Retina (tissue), 1 donor: ENCODE measurements at regions not wholly inside any gene's neighbourhood (a gene's known extent, or its start where the extent isn't known, plus 50 kb on each side); places are given as distances from the start of the nearest gene placed in this dataset.

Experiments used
- DNase-seq: peaks from one replicate; pipeline ENCODE4 v3.0.0-alpha.2; 2016

DNA sequence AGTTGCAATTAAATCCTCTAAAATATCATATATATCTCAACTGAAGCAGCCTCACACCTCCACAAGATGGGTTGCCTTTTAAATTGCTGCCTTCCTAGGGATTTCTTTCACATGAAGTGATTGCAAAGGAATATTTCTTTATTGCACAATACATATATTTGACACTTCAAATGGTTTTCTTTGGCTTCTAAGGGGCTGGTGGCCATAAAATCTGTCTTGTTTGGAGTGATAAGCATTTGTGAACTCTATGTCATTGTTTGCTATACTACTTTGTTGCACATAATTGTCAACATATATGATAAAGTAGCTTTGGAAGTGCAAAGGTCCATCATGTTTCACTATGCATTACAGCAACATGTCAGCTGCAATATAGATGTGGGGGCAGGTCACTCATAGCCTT is 2380.9 kb downstream of the PCDH9 start:
- DNase-seq: no peak

DNA sequence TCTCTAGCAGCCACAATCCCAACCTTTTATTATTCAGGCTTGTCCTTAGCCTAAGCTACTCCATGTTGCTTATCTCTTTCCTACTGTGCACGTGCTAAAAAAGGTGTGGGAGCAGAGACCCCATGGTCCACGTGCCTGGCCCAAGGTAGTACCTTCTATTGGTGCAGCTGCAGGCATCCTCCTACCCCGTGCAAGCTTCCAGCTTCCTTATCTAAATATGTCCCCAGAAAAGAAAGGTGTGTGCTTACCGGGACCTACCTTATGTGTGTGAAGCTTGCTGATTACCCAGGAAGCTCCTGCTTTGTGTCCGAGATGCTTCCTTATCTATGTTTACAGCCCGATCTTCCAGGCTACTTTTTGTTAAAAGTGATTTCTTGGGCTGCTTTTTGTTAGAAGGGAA is 2382.4 kb downstream of the PCDH9 start:
- no peak for DNase-seq

DNA sequence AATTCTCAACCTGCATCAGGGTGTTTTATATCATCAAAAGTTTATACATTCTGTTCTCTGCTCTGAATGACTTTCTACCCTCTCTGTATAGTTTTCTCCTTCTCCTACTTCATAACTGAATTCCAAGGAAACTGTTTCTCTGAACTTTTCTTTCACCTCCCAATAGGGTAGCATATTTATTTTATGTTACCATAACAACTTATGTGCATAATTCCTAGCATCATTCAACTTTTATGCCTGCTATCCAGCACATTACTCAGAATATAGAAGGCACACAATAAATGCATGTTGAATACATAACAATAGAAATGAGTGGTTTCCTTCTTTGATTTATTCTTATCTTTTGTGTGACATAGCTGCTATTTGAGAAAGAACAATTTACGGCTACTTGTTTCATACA is 2385.0 kb downstream of the PCDH9 start:
- DNase-seq: no peak

DNA sequence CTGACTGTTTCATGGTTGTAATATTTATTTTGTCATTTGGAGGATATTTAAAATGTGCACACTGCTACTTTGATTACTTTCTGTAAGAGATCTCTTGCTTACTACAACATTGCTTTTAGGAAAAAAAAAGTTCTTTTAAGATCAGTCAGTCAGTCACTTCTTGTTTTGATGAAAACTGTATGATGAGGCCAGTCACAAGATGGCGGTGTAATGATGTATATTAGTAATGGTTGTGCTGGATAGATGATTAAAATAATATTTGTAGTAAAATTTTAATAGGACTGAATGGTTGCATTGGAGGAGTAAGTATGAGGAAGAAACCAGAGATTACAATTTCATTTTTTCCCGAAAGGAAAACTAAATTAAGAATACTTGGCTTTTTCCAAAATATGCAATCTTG is 2411.1 kb downstream of the PCDH9 start:
- no peak for DNase-seq

DNA sequence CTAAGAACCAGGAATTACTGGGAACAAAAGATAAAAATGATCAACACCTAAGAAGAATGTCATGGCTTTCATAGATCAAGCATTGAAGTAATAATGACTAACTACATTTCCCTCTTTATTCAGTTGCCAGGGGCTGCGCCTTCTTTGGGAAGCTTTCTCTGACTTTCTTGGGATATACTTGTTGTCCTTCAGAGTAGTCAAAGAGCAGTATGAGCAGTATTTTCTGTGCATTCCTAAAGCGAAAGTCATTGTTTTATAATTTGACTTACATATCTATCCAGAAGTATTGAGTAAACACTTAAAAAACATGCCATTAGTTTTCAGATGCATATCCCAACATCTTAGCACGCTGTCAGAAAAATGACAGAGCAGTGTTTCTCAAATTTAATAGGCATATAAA is 2412.4 kb downstream of the PCDH9 start:
- DNase-seq: no peak

DNA sequence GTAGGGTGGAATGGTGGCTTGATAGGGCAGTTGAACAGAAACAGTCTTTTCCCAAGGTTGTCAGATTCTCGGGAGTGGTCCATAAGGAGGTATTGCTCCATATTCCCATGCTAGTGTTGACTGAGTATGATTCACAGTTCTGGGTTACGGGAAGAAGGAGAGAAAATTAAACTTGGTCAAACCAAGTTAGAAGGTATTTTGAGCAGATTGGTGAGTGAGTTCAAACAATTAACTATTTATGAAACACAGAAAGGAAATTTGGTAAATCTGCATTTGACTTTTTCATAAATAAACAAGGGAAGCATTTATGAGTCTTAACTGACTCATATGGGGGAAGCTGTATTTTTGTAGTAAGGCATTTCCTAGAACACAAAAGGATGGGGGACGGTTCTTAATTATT is 2419.4 kb downstream of the PCDH9 start:
- DNase-seq: no peak

DNA sequence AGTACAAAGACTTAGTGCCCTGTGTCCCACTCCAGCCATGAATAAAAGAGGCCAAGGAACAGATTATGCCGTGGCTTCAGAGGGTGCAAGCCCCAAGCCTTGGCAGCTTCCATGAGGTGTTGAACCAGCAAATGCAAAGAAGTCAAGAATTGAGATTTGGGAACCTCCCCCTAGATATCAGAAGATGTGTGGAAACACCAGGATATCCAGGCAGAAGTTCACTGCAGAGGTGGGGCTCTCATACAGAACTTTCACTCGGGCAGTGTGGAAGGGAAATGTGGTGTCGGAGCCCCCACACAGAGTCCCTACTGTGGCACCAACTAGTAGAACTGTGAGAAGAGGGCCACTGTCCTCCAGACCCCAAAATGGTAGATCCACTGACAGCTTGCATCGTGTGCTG is 2421.4 kb downstream of the PCDH9 start:
- DNase-seq: no peak

DNA sequence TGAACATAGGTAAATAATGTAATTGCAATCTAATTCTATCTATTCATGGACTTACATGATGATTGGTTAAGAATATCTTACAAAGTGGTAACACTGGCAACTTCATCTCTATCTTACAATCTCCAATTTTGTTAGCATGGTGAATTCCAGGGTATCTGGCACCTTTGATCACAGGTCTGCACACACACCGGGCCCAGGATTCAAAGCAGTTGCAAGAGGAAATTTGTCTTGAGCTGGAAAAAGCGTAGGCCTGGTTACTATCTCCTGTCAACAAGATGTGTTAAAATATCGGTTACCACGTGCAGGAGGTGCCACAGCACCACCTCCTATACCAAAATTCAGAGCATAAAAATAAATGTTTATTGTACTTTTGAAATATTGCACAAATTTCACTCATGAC is 2428.4 kb downstream of the PCDH9 start:
- DNase-seq: no peak

DNA sequence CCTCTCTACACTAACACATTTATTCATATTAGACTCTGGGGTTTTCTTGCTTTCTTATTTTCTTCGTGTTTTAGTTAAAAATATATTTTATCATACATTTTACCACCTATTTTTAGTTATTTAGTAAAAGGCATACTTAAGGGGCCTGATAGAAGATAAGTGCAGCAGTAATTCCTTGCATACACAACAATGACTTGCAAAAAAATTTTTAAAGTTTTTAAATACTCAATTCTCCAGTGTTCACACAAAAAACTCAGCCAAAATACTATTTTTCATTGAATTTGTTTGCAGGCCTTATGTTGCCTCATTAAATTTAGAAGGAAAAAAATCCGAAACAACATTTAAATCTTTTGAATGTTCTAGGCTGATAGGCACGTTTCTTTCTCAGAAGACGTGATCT is 2431.7 kb downstream of the PCDH9 start:
- DNase-seq: no peak

DNA sequence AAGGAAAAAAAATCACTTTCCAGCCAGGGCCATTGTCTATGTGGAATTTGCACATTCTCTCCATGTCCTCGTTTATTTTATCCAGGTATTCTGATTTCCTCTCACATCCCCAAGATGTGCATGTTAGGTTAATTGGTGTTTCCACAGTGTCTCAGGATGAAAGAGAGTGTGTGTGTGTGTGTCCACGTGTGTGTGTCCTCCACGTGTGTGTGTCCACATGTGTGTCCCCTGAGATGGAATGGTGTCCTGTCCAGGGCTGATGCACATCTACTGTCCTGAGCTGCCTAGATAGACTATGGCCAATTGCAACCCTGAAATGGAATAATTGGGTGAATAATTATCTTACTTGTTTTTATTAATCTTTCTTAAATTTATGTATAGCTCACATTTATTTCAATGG is 2436.5 kb downstream of the PCDH9 start:
- DNase-seq: no peak

DNA sequence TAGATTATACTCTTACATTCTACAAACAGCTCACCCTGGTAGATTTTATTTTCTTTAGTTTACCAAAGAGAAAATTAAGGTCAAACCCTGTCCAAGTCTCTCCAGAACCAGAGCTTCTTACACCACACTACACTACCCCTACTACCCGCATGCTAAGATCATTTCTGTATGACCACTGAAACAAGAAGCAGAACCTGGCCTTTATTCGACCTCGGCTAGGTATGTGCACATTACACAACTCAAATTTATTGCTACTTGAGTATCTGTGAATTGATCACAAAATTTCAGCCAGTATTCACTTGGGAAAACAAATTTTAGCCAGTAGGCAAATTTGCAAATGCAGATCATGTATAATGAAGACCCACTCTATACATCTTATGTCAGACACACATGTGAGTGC is 2437.0 kb downstream of the PCDH9 start:
- no peak for DNase-seq

DNA sequence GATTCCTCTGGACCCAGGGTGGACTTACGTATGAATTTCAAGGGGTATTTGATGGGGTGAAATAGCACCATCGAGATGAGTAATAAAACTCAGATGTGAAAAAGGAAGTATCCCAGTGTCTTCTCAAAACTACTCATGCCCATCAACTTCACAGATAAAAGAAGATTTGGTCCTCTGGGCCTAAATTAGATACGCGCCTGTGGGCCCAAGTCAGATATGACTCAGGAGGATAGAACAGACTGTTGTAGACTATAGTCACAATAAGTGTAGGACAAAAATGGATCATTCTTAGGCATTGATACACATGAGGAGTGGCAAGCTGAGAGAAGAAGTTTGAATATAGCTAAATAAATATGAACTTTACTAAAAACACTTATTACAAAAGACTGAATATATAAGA is 2438.8 kb downstream of the PCDH9 start:
- no peak for DNase-seq

DNA sequence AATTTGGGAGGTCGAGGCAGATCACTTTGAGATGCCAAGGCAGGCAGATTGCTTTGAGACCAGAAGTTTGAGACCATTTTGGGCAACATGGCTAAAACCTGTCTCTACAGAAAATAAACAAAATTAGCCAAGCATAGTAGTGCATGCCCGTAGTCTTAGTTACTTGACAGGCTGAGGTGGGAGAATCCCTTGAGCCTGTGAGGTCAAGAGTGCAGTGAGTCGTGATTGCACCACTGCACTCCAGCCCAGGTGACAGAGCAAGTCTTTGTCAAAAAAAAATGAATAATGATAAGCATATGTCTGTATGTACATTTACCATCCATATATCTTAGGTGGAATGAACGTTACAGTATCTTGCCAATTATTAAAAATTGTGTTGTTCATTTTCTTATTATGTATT is 2447.7 kb downstream of the PCDH9 start:
- DNase-seq: no peak

DNA sequence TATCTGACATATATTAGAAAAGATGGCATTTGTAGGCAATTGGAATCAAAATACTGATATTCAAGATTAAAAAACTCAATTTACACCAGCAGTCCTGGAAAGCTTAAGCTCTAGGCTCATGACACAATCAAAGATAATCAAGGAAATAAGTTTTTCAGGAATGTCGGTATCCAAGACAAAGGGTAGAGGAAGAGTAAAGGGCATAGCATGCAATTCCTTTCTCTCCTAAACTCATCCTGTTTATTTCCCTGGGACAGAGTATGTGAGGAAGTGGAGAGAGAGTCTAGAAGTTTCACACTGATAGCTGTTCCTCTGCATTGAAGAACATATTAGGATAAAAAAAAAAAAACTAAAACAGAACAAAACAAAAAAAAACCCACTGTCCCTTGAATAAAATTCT is 2452.1 kb downstream of the PCDH9 start:
- no peak for DNase-seq

DNA sequence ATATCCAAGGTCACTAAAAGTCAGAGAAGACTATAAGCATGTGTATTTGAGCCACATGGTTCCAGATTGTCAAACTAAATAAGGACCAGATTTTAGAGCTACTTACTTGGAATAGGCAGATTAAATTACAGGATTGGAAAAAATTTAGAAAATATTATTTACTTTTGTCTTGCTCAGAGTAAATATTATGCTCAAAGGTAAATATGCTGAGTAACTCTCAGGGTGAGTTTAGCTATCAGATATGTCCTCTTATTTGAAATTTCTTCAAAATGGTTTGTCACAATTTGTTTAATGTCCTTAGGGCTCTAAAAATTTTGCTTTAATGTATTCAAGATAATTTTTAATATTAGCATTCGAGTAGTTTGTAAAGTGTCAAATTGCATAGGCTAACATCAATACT is 2455.2 kb downstream of the PCDH9 start:
- DNase-seq: no peak

DNA sequence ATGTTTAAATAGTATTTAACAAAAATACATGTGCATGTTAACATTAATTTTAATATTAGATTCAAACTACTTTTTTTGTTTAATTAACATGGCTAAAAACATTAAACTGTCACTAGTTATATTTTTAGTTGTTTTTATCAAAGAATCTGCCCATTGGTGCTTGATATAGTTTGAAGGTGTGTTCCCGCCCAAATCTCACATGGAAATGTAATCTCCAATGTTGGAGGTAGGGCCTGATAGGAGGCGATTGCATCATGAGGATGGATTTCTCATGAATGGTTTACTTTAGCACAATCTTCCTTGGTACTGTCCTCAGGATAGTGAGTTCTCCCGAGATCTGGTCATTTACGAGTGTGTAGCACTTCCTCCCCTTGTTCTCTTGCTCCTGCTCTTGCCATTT is 2459.4 kb downstream of the PCDH9 start:
- DNase-seq: no peak

DNA sequence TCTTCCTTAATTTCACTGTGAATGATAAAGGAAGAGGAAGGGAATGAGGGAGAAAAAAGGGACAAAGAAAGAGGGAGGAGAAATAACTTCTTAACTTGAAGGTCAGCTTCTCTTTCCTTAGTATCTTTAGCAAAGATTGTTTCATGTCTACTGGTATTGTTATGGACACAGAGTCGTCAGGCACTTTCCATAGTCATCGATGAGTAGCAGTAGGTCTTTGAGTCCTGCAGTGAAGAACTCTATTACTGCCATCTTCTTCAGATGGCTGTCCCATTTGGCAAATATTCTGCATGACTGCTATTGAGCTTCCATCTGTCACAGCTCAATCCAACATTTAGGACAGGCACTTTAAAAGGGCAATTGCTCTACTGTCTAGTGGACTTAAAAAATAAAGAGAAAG is 2463.1 kb downstream of the PCDH9 start:
- DNase-seq: no peak

DNA sequence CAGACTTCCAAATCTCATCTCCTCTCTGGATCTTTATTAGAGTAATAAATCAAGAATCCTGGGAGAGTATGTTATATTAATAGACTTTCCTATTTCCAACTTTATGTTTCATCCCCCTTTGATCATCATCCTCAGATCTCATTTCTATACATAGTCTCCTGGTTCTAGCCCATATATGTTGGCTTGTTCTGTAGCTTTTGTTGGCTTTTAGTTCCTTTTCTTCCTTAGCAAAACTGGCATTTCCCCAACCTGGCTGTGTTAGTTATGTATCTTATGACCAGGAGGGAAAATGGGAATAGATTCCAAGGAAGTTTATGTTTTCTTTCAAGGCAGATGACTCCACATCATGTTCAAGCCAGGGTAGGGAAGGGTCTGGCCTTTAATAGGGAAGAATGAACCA is 2464.5 kb downstream of the PCDH9 start:
- no peak for DNase-seq

DNA sequence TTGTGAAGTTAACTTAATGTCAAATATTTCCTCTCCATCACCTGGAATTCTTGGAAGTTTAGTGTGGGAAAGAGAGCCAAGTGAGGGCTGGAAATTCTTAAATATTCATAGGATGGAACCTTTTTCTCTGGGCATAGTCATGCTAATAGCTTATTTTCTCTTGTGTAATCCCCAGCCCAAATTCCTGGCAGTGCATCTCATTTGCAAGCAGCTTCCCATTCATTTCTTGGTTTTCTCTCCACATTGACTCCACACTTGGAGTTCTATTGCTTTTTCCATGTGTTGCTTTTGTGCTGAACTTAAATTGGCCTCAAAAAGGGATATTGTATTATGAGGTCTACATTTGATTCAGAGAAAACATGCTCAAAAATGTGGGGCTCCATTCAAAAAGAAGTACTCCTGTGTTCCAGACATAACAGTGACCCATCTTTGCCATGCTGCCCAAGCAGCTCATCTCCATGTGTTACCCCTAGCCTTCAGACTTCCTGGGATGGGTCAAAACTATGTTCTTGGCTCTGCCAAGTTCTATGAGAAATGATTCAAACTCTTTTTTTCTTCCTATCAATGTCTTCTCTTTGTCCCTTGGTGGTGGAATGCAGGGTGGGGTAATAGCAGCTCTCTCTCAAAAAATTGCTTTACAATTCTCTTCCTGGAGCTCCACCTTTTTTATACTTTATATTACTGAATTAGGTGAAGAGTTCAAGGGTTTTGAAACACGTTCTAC is 2471.5 kb downstream of the PCDH9 start:
- DNase-seq: no peak

DNA sequence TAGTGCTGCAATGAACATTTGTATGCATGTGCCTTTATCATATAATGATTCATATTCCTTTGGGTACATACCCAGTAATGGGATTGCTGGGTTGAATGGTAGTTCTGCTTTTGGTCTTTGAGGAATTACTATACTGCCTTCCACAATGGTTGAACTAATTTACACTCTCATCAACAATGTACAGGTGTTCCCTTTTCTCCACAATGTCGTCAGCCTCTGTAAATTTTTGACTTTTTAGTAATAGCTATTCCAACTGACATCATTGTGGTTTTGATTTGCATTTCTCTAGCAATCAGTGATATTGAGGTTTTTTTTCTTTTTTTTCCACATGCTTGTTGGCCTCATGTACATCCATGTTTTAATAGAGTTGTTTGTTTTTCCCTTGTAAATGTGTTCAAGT is 2473.5 kb downstream of the PCDH9 start:
- DNase-seq: no peak

DNA sequence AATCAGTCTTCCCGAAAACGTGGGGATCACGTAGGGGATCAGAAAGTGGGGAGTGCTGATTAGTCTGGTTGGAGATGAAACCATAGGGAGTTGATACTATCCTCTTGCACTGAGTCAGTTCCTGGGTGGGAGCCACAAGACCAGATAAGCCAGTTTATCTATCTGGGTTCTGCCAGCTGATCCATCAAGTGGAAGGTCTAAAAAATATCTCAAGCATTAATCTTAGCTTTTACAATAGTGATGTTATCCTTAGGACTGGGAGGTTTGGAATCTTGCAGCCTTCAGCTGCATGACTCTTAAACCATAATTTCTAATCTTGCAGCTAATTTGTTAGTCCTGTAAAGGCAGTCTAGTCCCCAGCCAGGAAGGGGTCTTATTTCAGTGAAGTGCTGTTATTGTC is 2474.2 kb downstream of the PCDH9 start:
- no peak for DNase-seq

DNA sequence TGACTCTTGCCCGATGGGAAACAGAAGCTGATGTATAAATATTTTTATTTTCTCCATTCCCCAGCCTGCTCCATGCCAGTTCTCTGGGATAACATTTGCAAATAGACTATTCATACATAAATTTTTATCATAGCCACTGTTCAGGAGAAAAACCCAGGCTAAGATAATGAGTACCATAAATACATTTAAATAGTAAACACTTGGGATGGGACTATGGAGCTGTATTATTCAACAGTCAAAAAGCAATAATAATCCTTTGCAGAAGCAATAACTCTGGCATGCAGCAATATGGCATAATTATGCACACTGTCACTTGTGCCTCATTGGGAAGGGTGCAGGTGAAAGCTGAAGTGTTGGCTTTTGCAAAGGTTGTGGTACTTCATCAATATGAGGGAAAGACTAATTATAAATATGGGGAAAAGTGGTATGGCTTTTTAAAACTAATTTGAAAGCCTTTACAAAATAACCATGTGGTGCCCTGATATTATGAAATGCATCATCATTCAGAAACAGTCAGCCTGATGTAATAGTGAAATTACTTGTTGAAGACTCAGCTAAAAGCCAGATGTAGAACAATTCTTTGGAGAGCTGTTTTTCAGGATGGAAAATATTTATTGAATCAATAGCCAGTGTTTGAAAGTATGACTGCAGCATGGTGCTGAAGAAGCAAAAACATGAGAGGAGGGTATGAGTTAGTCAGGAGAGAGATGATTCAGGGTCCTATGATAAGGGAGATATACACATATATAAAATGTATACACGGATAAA is 2476.7 kb downstream of the PCDH9 start:
- no peak for DNase-seq

DNA sequence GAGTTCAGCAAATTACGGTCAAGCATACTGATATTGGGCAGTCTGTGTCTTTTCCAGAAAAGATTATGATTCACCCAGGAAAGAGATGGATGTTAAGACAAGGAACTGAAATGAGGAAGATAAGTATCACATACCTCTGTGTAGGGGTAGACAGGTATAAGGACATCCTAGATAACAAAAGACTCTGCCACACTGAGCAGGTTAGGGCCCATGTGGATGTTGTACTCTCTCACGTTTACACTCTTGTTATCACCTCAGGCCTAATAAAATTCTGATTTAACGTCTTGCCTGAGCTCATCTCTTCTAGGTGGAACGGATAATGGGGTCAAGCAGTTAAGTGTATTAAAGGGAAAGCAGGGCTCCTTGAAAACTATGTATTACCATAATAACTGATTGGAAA is 2480.8 kb downstream of the PCDH9 start:
- no peak for DNase-seq

DNA sequence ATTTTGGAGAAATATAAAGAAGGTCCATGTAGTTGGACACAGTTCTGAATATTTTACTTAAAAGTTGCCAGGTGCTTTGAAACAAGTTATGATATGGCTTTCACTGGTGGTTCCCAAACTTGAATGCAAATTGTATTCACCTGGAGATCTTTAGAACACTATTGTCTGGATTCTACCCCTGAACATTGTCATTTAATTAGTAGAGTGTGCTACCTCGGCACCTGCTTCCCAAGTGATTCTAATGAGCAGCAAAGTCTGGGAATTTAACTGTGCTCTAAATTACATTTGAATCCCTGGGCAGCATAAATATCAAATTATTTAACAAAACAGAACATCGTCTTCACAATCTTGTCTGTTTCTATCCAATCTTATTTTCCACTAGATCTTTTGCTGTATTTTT is 2483.3 kb downstream of the PCDH9 start:
- DNase-seq: no peak

DNA sequence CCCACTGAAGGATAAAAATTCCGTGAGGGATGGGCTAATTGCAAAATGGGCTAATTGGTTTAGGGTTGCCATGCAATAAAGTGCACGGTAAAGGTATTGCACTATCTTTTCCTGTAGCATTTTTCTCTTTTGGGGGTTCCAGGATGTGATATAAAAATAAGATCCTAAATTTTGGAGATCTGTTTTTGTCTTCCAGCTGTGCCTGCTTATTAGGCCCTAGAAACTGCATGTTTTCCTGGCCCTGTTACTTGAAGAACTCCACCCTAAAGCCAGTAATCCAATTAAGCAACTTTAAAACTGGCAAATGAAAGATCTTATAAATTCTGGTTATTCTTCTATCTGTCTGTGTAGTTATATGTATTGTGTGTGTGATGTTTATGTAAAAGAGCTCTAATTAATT is 2489.6 kb downstream of the PCDH9 start:
- no peak for DNase-seq
